ENCODE measurements at regions not wholly inside any gene's neighbourhood (a gene's known extent, or its start where the extent isn't known, plus 50 kb on each side); places are given as distances from the start of the nearest gene placed in this dataset.
A peak's percentile ranks its signal among the peaks of the same experiment; 100 is the strongest.

DNA sequence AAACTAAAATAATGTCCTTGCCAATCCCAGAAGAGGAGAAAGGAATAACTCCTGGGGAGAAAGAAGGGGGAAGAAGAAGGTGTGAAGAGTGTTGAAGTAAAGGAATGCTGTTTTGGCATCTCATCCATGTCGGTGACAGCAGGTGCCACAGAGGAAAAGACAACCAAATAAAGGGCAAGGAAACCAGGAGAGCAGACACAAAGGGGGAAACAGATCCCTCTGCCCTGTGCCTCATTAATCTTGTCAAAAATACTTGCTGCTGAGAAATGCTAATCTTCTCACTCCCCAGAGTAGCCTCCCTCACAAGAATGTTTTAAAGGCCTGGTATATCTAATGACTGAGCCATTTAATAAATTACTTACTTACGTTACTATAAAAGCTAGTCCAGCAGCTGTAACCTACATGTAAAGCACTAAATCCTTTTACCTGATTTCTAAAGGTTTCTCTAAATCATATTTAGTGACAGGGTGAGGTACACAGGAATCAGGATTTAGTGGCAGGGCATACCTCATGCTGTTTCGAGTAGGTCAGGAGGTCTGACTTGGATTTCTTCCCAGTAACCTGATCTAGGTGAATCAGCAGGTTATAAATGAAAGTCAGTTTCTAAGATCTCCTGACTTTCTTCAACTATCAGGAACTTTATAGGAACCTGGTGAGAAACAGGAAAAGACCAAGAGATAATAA, 377.1 kb downstream of the CENPW start (continued):
- TF ChIP-seq, protein P1, sequence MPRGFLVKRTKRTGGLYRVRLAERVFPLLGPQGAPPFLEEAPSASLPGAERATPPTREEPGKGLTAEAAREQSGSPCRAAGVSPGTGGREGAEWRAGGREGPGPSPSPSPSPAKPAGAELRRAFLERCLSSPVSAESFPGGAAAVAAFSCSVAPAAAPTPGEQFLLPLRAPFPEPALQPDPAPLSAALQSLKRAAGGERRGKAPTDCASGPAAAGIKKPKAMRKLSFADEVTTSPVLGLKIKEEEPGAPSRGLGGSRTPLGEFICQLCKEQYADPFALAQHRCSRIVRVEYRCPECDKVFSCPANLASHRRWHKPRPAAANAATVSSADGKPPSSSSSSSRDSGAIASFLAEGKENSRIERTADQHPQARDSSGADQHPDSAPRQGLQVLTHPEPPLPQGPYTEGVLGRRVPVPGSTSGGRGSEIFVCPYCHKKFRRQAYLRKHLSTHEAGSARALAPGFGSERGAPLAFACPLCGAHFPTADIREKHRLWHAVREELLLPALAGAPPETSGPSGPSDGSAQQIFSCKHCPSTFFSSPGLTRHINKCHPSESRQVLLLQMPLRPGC (tag by site-specific recombination; IDR thresholded peaks at IDR 0.05) = no peak
- TF ChIP-seq ZFP41 (tag by site-specific recombination; IDR thresholded peaks at IDR 0.05; ENCODE audit: borderline replicate concordance) (no peak), ZNF785 (tag by site-specific recombination; IDR thresholded peaks at IDR 0.05) (no peak), ZNF792 (tag by site-specific recombination; IDR thresholded peaks at IDR 0.05) (no peak), ZNF362 (tag by site-specific recombination; IDR thresholded peaks at IDR 0.05) (no peak), ZFP69B (tag by site-specific recombination; IDR thresholded peaks at IDR 0.05) (no peak), ZNF223 (tag by site-specific recombination; IDR thresholded peaks at IDR 0.05) (no peak), ZNF140 (tag by site-specific recombination; IDR thresholded peaks at IDR 0.05) (no peak), ZNF423 (tag by site-specific recombination; IDR thresholded peaks at IDR 0.05) (no peak), MYNN (tag by site-specific recombination; IDR thresholded peaks at IDR 0.05; ENCODE audit: borderline replicate concordance) (no peak), EGR2 (tag by site-specific recombination; IDR thresholded peaks at IDR 0.05; ENCODE audit: low read depth) (no peak), ZNF664 (tag by site-specific recombination; IDR thresholded peaks at IDR 0.05) (no peak), ZNF280D (tag by site-specific recombination; IDR thresholded peaks at IDR 0.05) (no peak), ZNF174 (tag by site-specific recombination; IDR thresholded peaks at IDR 0.05) (no peak), ZNF639 (tag by site-specific recombination; IDR thresholded peaks at IDR 0.05) (no peak), PRDM1 (tag by site-specific recombination; IDR thresholded peaks at IDR 0.05) (peak; percentile 46), ZNF366 (tag by site-specific recombination; conservative IDR thresholded peaks at IDR 0.05) (peak; percentile 54; the same call in 1 of the 2 replicates), KLF10 (tag by site-specific recombination; IDR thresholded peaks at IDR 0.05) (no peak), OSR2 (tag by site-specific recombination; IDR thresholded peaks at IDR 0.05) (0 out of 2 replicates have a peak, but pooled peaks have one; percentile 31), ZNF350 (tag by site-specific recombination; IDR thresholded peaks at IDR 0.05) (no peak), HOXC10 (CRISPR knock-in tag; IDR thresholded peaks at IDR 0.05) (no peak), ZBTB17 (tag by site-specific recombination; IDR thresholded peaks at IDR 0.05) (no peak), BCL6B (tag by site-specific recombination; IDR thresholded peaks at IDR 0.05) (peak; percentile 45; the same call in 1 of the 2 replicates), ZSCAN16 (tag by site-specific recombination; IDR thresholded peaks at IDR 0.05) (no peak), YY2 (tag by site-specific recombination; IDR thresholded peaks at IDR 0.05) (no peak), ZNF335 (tag by site-specific recombination; conservative IDR thresholded peaks at IDR 0.05) (no peak), ZNF274 (IDR thresholded peaks at IDR 0.05; ENCODE audit: low read length) (no peak), ZNF274 (tag by site-specific recombination; IDR thresholded peaks at IDR 0.05; ENCODE audit: borderline replicate concordance) (no peak), GLIS2 (tag by site-specific recombination; IDR thresholded peaks at IDR 0.05) (no peak), GFI1B (tag by site-specific recombination; IDR thresholded peaks at IDR 0.05) (peak; percentile 82; the same call in 1 of the 2 replicates)
- TF ChIP-seq, protein P2, sequence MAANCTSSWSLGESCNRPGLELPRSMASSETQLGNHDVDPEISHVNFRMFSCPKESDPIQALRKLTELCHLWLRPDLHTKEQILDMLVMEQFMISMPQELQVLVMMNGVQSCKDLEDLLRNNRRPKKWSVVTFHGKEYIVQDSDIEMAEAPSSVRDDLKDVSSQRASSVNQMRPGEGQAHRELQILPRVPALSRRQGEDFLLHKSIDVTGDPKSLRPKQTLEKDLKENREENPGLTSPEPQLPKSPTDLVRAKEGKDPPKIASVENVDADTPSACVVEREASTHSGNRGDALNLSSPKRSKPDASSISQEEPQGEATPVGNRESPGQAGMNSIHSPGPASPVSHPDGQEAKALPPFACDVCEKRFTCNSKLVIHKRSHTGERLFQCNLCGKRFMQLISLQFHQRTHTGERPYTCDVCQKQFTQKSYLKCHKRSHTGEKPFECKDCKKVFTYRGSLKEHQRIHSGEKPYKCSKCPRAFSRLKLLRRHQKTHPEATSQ (tag by site-specific recombination; IDR thresholded peaks at IDR 0.05) = no peak

Measured in HEK293 (cell line).